LNCaP clone FGC (cell line): ENCODE measurements at regions not wholly inside any gene's neighbourhood (a gene's known extent, or its start where the extent isn't known, plus 50 kb on each side); places are given as distances from the start of the nearest gene placed in this dataset.
"Not testable (repeated sequence)": the region's sequence is repeated elsewhere in the genome, so short reads cannot be mapped to it uniquely, and the experiment has no call there.

ENCODE experiments used
- DNase-seq: peaks from one replicate; pipeline ENCODE4 v3.0.0-alpha.2; 2011; ENCODE audit warnings: low read depth
- H3K4me3 ChIP-seq: 2 replicates; pipeline ENCODE4 v1.5.1; 2011; ENCODE audit warnings: mild to moderate bottlenecking, low read depth, low read length, control low read depth
- CTCF ChIP-seq: IDR thresholded peaks from 2 replicates; pipeline ENCODE4 v1.5.1; 2012; ENCODE audit warnings: mild to moderate bottlenecking; ENCODE audit not compliant: control insufficient read depth, insufficient read depth; ENCODE audit errors: extremely low read depth

DNA sequence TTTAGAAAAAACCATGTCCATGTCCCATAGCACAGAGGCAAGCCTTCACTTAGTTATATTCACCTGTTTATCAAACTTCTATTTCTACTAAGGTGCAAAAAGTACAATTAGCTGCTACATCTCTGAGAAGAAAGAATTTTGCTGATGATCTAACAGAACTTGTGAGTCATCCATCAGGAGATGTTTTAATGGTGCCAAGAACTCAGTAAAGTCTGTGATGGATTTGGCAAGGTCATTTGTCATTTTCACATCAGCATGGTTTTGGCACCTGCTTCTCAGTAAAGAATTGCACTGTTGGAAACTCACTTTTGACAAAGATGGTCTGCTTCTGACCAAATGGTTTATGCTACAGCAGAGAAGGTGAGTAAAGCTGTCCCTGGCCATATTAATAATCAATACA, 195.7 kb upstream of the TMEFF2 start:
- TF ChIP-seq CTCF, result no peak

DNA sequence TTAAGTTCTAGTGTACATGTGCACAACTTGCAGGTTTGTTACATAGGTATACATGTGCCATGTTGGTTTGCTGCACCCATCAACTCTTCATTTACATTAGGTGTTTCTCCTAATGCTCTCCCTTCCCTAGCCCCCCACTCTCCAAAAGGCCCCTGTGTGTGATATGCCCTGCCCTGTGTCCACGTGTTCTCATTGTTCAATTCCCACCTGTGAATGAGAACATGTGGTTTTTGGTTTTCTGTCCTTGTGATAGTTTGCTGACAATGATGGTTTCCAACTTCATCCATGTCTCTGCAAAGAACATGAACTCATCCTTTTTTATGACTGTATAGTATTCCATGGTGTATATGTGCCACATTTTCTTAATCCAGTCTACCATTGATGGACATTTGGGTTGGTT, 189.5 kb upstream of the TMEFF2 start:
- DNase-seq, H3K4me3 ChIP-seq: not testable (repeated sequence)

More for the DNA sequence above, 195.7 kb upstream of the TMEFF2 start:
- peak; percentile 74 for DNase-seq
- H3K4me3 ChIP-seq, result no peak overlapping the region

- DNase-seq, result no peak
- TF ChIP-seq CTCF, result no peak
- H3K4me3 ChIP-seq, result no peak overlapping the region
Observed at GRCh38 chr2:192381082-192381481, 186.3 kb upstream of the TMEFF2 start.

DNA sequence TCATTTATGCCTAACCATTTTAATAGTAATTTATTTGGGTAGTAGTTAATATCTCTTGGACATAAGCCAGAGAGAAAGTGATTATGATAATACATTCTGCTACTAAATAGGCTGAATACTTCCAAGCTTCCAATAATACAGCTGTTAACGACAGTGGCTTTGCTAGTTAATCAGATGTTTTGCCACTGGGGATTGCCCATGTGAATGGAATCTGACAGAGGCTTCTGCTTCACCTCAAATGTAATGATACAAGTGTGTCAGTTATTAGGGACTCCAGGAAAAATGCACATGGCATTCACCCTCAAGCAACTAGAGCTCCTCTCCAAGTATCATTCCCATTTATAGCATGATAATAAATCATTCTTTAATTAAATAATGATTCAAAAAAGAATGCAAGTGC, 185.0 kb upstream of the TMEFF2 start:
- no peak for TF ChIP-seq CTCF
- no peak for DNase-seq
- no peak overlapping the region for H3K4me3 ChIP-seq

GRCh38 chr2:192377173-192377572, 182.4 kb upstream of the TMEFF2 start:
- H3K4me3 ChIP-seq, result no peak overlapping the region
- DNase-seq, result no peak
- no peak for TF ChIP-seq CTCF

DNA sequence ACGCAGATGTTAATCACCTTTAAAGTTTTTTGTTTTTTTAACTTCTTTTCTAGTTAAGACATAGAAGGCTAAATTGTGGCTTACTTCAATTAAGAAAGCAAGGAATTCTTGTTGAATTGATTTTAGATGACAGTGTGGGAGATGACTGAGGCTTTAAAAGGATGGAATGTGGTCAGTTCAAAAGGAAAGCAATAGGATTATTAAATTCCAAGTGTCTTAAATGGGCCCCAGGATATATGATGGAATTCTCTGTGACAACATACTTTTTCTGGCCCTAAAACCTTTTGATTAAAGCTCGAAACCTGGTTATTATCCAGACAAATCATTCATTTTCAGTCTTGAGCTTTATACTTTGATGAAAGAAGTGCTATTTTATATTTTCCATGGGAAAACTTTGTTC, 179.0 kb upstream of the TMEFF2 start:
- no peak for DNase-seq
- no peak overlapping the region for H3K4me3 ChIP-seq
- TF ChIP-seq CTCF, result no peak

GRCh38 chr2:192373221-192373620, 178.5 kb upstream of the TMEFF2 start:
- TF ChIP-seq CTCF, result no peak
- DNase-seq, result no peak
- H3K4me3 ChIP-seq, result no peak overlapping the region

GRCh38 chr2:192369969-192370368, 175.2 kb upstream of the TMEFF2 start:
- TF ChIP-seq CTCF, result no peak
- no peak for DNase-seq
- H3K4me3 ChIP-seq, result no peak overlapping the region
